Epithelial cell of prostate (primary cell): ENCODE measurements at regions not wholly inside any gene's neighbourhood (a gene's known extent, or its start where the extent isn't known, plus 50 kb on each side); places are given as distances from the start of the nearest gene placed in this dataset.
"Not testable (repeated sequence)": the region's sequence is repeated elsewhere in the genome, so short reads cannot be mapped to it uniquely, and the experiment has no call there.

Experiments
- DNase-seq: peaks from one replicate; pipeline ENCODE4 v3.0.0-alpha.2; 2011; ENCODE audit warnings: low read depth, low spot score
- H3K27ac ChIP-seq: fragments of 450-650 bp; 2 replicates; pipeline ENCODE4 v1.5.1; 2017; ENCODE audit warnings: mild to moderate bottlenecking

DNA sequence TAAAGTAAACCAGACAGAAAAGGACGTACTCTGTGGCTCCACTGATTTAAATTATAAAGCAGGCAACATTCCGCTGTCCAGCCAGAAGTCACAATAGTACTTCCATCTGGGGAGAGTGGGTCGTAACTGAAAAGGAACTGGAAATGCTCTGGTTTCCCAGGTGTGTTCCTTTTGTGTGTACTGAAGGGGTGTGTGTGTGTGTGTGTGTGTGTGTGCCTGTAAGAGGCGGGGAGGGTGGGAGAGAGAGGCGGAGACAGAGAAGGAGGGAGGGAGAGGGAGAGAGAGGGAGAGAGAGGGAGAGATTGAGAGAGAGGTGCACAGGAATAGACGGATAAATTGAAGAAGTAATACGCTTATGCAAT lies 178.4 kb upstream of the ZNF184 start:
- no peak overlapping the region for H3K27ac ChIP-seq
- DNase-seq: no peak

- no peak for DNase-seq
- H3K27ac ChIP-seq: no peak overlapping the region
These were observed 177.9 kb upstream of the ZNF184 start for GRCh38 chr6:27650620-27651370.

DNA sequence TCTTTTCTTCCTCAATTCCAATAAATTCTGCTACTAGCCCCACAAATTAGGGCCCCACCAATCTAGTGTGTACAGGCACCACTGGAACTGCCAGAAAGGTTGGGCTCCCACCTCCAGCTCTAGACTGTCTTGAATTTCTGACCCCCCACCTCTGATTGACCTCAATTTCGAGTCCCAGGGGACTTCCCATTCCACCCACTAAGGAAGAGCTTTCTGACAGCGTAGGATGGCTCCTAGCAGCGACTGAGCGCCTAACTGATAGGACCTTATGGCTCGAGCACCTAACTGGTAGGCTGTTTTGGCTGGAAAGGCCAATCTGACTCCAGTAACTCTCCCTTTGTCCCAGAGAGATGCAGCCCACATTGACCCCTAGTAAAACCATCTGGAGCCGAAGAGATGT lies 171.6 kb upstream of the ZNF184 start:
- DNase-seq: no peak
- H3K27ac ChIP-seq: no peak overlapping the region

- no peak for DNase-seq
- H3K27ac ChIP-seq: no peak overlapping the region
These were observed 170.0 kb upstream of the ZNF184 start for GRCh38 chr6:27642744-27643456.

- H3K27ac ChIP-seq, DNase-seq: not testable (repeated sequence)
These were observed 163.0 kb upstream of the ZNF184 start for GRCh38 chr6:27635886-27636285.

GRCh38 chr6:27633221-27633688 lies 160.3 kb upstream of the ZNF184 start:
- H3K27ac ChIP-seq, DNase-seq: not testable (repeated sequence)

GRCh38 chr6:27631609-27631916 lies 158.7 kb upstream of the ZNF184 start:
- no peak overlapping the region for H3K27ac ChIP-seq
- DNase-seq: no peak

GRCh38 chr6:27630727-27631608 lies 158.1 kb upstream of the ZNF184 start:
- no peak overlapping the region for H3K27ac ChIP-seq
- DNase-seq: no peak

DNA sequence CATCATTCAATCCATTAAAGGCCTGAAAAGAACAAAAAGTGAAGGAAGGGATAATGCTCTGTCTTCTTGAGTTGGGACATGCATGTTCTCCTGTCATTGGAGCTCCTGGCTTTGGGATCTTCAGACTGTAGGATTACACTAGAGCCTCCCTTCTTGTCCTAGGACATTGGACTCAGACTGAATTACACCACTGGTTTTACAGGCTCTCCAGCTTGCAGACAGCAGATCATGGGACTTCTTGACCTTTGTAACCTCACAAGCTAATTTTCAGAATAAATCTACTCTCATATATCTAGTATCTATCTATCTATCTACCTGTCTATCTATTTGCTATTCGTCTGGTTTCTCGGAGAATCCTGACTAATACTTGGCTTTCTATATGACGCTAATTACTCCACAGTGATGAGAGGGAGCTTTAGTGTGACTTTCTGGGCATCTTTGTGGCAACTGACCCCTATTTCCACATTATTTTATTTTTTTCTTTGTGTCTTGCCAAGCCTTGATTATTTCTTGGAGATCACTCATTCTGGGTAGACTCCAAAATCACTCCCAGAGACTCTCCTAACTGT lies 151.9 kb upstream of the ZNF184 start:
- H3K27ac ChIP-seq: no peak overlapping the region
- no peak for DNase-seq

DNA sequence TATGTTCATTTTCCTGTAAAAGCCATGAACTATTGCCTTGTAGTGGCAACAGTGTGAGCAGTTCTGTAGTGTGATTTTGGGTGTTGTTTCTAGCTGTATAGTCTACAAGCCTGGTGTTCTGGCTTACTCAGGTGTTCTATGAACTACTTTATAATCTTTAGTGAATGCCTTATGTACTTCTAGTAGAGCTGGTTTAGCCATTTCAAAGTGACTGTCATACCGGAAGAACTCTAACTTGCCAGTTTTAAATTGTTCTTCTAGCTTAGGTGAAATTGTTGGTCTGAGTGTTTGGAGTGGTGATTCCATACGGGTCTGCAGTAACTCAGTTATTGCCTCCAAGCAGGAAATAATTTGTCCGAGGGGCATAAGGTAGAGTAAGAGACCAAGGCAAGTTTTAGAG lies 150.2 kb upstream of the ZNF184 start:
- no peak overlapping the region for H3K27ac ChIP-seq
- DNase-seq: no peak

- DNase-seq: no peak
These were observed 146.5 kb upstream of the ZNF184 start for GRCh38 chr6:27619436-27619835.

DNA sequence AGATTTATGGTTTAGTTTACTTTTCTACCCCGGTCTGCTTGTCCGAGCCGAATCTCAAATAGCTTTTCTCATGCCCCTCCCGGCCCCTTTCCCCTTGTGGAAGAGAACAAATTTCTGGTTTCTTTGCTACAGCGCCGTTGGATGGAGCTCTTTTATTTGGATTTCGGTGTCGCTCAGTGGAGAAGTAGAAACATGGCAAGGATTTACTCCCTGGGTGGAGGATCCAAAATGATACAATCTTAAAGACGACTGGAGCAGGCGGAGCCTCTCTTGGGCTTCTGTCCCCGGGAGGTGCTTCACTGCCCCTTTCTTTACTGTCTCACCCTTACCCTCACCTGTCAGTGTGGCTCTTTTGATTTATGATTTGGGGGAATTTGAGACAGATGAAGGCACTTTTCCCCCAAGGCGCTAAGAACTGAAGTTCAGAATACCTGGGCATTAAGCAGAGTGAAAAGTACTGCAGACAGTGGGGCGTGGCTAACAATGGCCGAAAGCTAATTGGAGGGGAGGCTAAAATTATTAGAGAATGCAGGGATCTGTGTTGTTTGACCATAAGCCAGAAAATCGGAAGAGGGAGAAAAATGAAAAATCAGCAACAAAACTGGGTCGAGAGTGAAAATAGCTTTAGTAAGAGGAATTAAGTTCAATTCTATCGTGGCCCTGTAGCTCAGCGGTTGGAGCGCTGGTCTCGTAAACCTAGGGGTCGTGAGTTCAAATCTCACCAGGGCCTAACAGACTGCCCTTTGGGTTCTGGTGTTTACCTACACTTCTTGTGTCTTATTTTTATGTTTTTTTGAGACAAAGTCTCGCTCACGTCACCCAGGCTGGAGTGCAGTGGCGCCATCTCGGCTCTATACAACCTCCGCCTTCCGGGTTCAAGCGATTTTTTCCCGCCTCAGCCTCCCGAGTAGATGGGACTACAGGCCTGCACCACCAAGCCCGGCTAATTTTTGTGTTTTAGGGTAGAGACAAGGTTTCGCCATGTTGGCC lies 145.1 kb upstream of the ZNF184 start:
- DNase-seq: no peak
- peak overlapping the region; percentile 48 for H3K27ac ChIP-seq

More at GRCh38 chr6:27619436-27619835, 146.5 kb upstream of the ZNF184 start:
- no peak overlapping the region for H3K27ac ChIP-seq

- H3K27ac ChIP-seq: peak overlapping the region; percentile 48
- DNase-seq: no peak
These were observed 144.3 kb upstream of the ZNF184 start for GRCh38 chr6:27617046-27617687.

DNA sequence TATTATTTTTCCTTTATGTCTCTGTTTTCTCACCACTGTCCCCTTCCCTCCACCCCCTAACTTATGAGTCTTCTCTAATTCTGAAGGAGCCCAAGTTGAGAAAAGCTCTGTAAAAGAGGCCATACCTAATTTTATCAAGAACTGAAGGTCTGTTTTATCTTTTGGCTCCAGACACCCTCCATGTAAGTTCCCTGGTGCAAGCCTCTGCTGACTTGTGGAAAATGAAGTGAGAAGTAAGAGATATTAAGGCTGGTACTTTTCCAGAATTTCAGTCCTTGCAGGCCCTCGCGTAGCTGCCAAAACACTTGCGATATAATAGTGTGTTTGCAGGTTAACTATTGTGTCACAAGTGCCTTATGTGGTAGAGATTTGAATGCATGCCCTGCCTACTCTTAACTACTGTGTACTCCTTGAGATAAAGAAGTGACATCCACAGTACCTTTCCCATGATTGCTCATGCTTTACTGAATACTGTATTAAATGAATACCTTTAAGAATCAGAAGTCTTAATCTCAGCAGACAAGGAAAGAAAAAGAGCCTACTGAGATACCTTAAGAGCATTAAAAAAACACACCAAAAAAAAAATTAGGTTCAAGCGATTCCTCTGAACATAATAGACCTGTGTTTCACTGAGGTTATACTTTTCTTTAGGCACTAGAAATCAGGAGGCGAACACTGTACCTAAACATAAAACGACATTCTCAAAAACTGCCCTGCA lies 143.6 kb upstream of the ZNF184 start:
- no peak overlapping the region for H3K27ac ChIP-seq

DNA sequence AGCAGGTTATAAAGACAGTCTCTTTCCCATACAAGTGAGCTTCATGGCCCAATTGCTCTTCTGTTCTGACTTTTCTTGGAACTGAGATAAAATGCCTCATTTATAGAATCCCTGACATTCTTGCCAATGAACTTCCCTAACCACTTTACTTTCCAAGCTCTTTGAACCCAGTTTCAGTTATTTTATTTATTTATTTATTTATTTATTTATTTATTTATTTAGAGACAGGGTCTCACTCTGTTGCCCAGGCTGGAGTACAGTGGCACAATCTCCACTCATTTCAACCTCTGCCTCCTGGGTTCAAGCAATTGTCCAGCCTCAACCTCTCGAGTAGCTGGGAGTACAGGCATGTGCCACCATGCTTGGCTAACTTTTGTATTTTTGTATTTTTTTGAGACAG lies 138.5 kb upstream of the ZNF184 start:
- H3K27ac ChIP-seq: no peak overlapping the region
- DNase-seq: no peak

More for the DNA sequence above, 143.6 kb upstream of the ZNF184 start:
- no peak for DNase-seq

- no peak for DNase-seq
- H3K27ac ChIP-seq: peak overlapping the region; percentile 44
These were observed 136.3 kb upstream of the ZNF184 start for GRCh38 chr6:27608916-27609883.
